ENCODE measurements at regions not wholly inside any gene's neighbourhood (a gene's known extent, or its start where the extent isn't known, plus 50 kb on each side); places are given as distances from the start of the nearest gene placed in this dataset.

GRCh38 chr18:64710105-64710861, 561.4 kb upstream of the LINC00305 start:
- no peak overlapping the region for H3K4me3 Mint-ChIP-seq
- Histone ChIP-seq H2AK5ac (ENCODE audit: insufficient read length, low read length) (no peak overlapping the region), H2BK20ac (ENCODE audit: low read depth, low read length, poor library complexity, severe bottlenecking) (no peak overlapping the region), H3K4ac (ENCODE audit: low read depth, low read length) (no peak overlapping the region), H3K9ac (ENCODE audit: extremely low read depth, insufficient read length, low read length) (no peak overlapping the region), H3K79me1 (ENCODE audit: insufficient read depth, low read depth, low read length, poor library complexity, severe bottlenecking) (no peaks in the 10 kb centered on the region), H4K8ac (replicated peaks; ENCODE audit: insufficient read length, low read depth, low read length) (no peak overlapping the region), H3K14ac (ENCODE audit: insufficient read depth, low read length) (no peak overlapping the region), H3K23me2 (ENCODE audit: insufficient read length, low read depth, low read length, poor library complexity, severe bottlenecking) (no peaks in the 10 kb centered on the region), H3K27me3 (ENCODE audit: insufficient read depth, low read length) (no peaks in the 10 kb centered on the region), H2BK12ac (ENCODE audit: insufficient read length, low read depth, low read length) (no peak overlapping the region), H3K23ac (ENCODE audit: insufficient read length, low read depth, low read length) (no peak overlapping the region), H3K4me1 (ENCODE audit: insufficient read depth, low read length) (no peaks in the 10 kb centered on the region), H3K27ac (ENCODE audit: insufficient read length, low read depth, low read length) (no peak overlapping the region), H4K5ac (ENCODE audit: insufficient read length, low read depth, low read length) (no peak overlapping the region), H3K9me3 (ENCODE audit: control insufficient read depth, low read depth, low read length) (no peaks in the 10 kb centered on the region), H3T11ph (ENCODE audit: low read length) (no peak overlapping the region), H2AFZ (ENCODE audit: low read length) (no peak overlapping the region), H2BK120ac (ENCODE audit: low read depth, low read length, poor library complexity, severe bottlenecking) (no peak overlapping the region), H2BK5ac (ENCODE audit: insufficient read length, low read length) (no peak overlapping the region), H4K91ac (ENCODE audit: insufficient read length, low read depth, low read length) (no peak overlapping the region), H2BK15ac (ENCODE audit: low read depth, low read length) (no peak overlapping the region), H3K79me2 (ENCODE audit: insufficient read depth, low read length) (no peaks in the 10 kb centered on the region), H3K18ac (ENCODE audit: insufficient read length, low read depth, low read length) (no peak overlapping the region), H4K20me1 (ENCODE audit: control insufficient read depth, insufficient read depth, insufficient read length) (no peaks in the 10 kb centered on the region), H3K56ac (ENCODE audit: insufficient read length, low read depth, low read length) (no peak overlapping the region), H3K4me2 (ENCODE audit: insufficient read depth, insufficient read length, low read length) (no peak overlapping the region)
- TF ChIP-seq, protein P1, sequence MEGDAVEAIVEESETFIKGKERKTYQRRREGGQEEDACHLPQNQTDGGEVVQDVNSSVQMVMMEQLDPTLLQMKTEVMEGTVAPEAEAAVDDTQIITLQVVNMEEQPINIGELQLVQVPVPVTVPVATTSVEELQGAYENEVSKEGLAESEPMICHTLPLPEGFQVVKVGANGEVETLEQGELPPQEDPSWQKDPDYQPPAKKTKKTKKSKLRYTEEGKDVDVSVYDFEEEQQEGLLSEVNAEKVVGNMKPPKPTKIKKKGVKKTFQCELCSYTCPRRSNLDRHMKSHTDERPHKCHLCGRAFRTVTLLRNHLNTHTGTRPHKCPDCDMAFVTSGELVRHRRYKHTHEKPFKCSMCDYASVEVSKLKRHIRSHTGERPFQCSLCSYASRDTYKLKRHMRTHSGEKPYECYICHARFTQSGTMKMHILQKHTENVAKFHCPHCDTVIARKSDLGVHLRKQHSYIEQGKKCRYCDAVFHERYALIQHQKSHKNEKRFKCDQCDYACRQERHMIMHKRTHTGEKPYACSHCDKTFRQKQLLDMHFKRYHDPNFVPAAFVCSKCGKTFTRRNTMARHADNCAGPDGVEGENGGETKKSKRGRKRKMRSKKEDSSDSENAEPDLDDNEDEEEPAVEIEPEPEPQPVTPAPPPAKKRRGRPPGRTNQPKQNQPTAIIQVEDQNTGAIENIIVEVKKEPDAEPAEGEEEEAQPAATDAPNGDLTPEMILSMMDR (conservative IDR thresholded peaks at IDR 0.05), result no peak
- no peaks in the 10 kb centered on the region for H3K27me3 Mint-ChIP-seq (ENCODE audit: low read depth)
- H3K4me1 Mint-ChIP-seq, result peaks cover 6 to 9% of the 10 kb centered on the region in 2 experiments; a peak in 2 of 4 replicates
- no peaks in the 10 kb centered on the region for H3K36me3 Mint-ChIP-seq (ENCODE audit: insufficient read depth in 1 of 3, low read depth in 3 of 3)
- H3K27ac Mint-ChIP-seq, result no peak overlapping the region
- no peak for DNase-seq
- no CpG with 5 or more reads among the region's 2 CpGs for WGBS (ENCODE audit: extremely low coverage, insufficient read length, low lambda C conversion rate)
- H3K9me3 Mint-ChIP-seq, result peaks cover 0 to 3% of the 10 kb centered on the region in 2 experiments; a peak in 1 of 5 replicates
